ENCODE measurements at regions not wholly inside any gene's neighbourhood (a gene's known extent, or its start where the extent isn't known, plus 50 kb on each side); places are given as distances from the start of the nearest gene placed in this dataset.

- H3K9me3 ChIP-seq (ENCODE audit: insufficient read depth, low read depth, low read length) = no peaks in the 10 kb centered on the region
- H3K36me3 ChIP-seq (ENCODE audit: insufficient read depth, low read length) = no peaks in the 10 kb centered on the region
- DNase-seq (ENCODE audit: low read depth) (no peak), FAIRE-seq (no peak)
- H3K4me2 ChIP-seq (ENCODE audit: low read length) = no peak overlapping the region
- no peaks in the 10 kb centered on the region for H3K27me3 ChIP-seq (ENCODE audit: insufficient read depth, low read length)
- H3K4me1 ChIP-seq (ENCODE audit: insufficient read depth, low read length) = no peaks in the 10 kb centered on the region
- TF ChIP-seq CTCF (IDR thresholded peaks at IDR 0.05; ENCODE audit: insufficient read depth, low read depth, low read length) (no peak), EZH2 (IDR thresholded peaks at IDR 0.05; ENCODE audit: insufficient read depth, low read length) (no peak)
- Mint-ChIP-seq H3K36me3 (ENCODE audit: low read depth, unreplicated experiment) (no peaks in the 10 kb centered on the region), H3K27ac (ENCODE audit: unreplicated experiment) (no peak overlapping the region), H3K4me1 (ENCODE audit: low read depth, unreplicated experiment) (peaks cover 14% of the 10 kb centered on the region), H3K9me3 (ENCODE audit: unreplicated experiment) (peaks cover 2% of the 10 kb centered on the region), H3K4me3 (ENCODE audit: unreplicated experiment) (no peak overlapping the region), H3K27me3 (ENCODE audit: low read depth, unreplicated experiment) (no peaks in the 10 kb centered on the region)
- no peak overlapping the region for H3K27ac ChIP-seq (ENCODE audit: low read depth, low read length)
- no peak overlapping the region for H3K4me3 ChIP-seq (ENCODE audit: insufficient read depth, low read depth, low read length)
- H3K9ac ChIP-seq (ENCODE audit: low read length) = no peak overlapping the region
- no peak overlapping the region for H2AFZ ChIP-seq (ENCODE audit: low read depth, low read length)
- H4K20me1 ChIP-seq (ENCODE audit: insufficient read depth, low read length) = no peaks in the 10 kb centered on the region
- H3K79me2 ChIP-seq (ENCODE audit: insufficient read depth, low read length) = no peaks in the 10 kb centered on the region
These were observed 839.6 kb downstream of the TSN start for GRCh38 chr2:122595065-122595464.

GRCh38 chr2:122596598-122596997 is 841.1 kb downstream of the TSN start:
- Mint-ChIP-seq H3K27ac (ENCODE audit: unreplicated experiment) (no peak overlapping the region), H3K9me3 (ENCODE audit: unreplicated experiment) (peaks cover 2% of the 10 kb centered on the region), H3K4me1 (ENCODE audit: low read depth, unreplicated experiment) (peaks cover 12% of the 10 kb centered on the region), H3K27me3 (ENCODE audit: low read depth, unreplicated experiment) (no peaks in the 10 kb centered on the region), H3K36me3 (ENCODE audit: low read depth, unreplicated experiment) (no peaks in the 10 kb centered on the region), H3K4me3 (ENCODE audit: unreplicated experiment) (no peak overlapping the region)
- TF ChIP-seq EZH2 (IDR thresholded peaks at IDR 0.05; ENCODE audit: insufficient read depth, low read length) = no peak
- no peak for TF ChIP-seq CTCF (IDR thresholded peaks at IDR 0.05; ENCODE audit: insufficient read depth, low read depth, low read length)
- Histone ChIP-seq H3K4me1 (ENCODE audit: insufficient read depth, low read length) (no peaks in the 10 kb centered on the region), H3K27ac (ENCODE audit: low read depth, low read length) (no peak overlapping the region), H3K36me3 (ENCODE audit: insufficient read depth, low read length) (no peaks in the 10 kb centered on the region), H3K9ac (ENCODE audit: low read length) (no peak overlapping the region), H3K4me2 (ENCODE audit: low read length) (no peak overlapping the region), H2AFZ (ENCODE audit: low read depth, low read length) (no peak overlapping the region), H3K9me3 (ENCODE audit: insufficient read depth, low read depth, low read length) (no peaks in the 10 kb centered on the region), H4K20me1 (ENCODE audit: insufficient read depth, low read length) (no peaks in the 10 kb centered on the region), H3K4me3 (ENCODE audit: insufficient read depth, low read depth, low read length) (no peak overlapping the region), H3K79me2 (ENCODE audit: insufficient read depth, low read length) (no peaks in the 10 kb centered on the region), H3K27me3 (ENCODE audit: insufficient read depth, low read length) (no peaks in the 10 kb centered on the region)
- DNase-seq (ENCODE audit: low read depth) = no peak
- FAIRE-seq = no peak

GRCh38 chr2:122598784-122599183 is 843.3 kb downstream of the TSN start:
- Histone ChIP-seq H4K20me1 (ENCODE audit: insufficient read depth, low read length) (no peaks in the 10 kb centered on the region), H3K4me2 (ENCODE audit: low read length) (no peak overlapping the region), H3K9me3 (ENCODE audit: insufficient read depth, low read depth, low read length) (no peaks in the 10 kb centered on the region), H3K9ac (ENCODE audit: low read length) (no peak overlapping the region), H3K4me1 (ENCODE audit: insufficient read depth, low read length) (no peaks in the 10 kb centered on the region), H3K27ac (ENCODE audit: low read depth, low read length) (no peak overlapping the region), H3K36me3 (ENCODE audit: insufficient read depth, low read length) (no peaks in the 10 kb centered on the region), H3K79me2 (ENCODE audit: insufficient read depth, low read length) (no peaks in the 10 kb centered on the region), H3K27me3 (ENCODE audit: insufficient read depth, low read length) (no peaks in the 10 kb centered on the region), H3K4me3 (ENCODE audit: insufficient read depth, low read depth, low read length) (no peak overlapping the region), H2AFZ (ENCODE audit: low read depth, low read length) (no peak overlapping the region)
- no peaks in the 10 kb centered on the region for H3K27me3 Mint-ChIP-seq (ENCODE audit: low read depth, unreplicated experiment)
- FAIRE-seq (no peak), DNase-seq (ENCODE audit: low read depth) (no peak)
- H3K9me3 Mint-ChIP-seq (ENCODE audit: unreplicated experiment) = peaks cover 2% of the 10 kb centered on the region
- H3K4me3 Mint-ChIP-seq (ENCODE audit: unreplicated experiment) = no peak overlapping the region
- H3K4me1 Mint-ChIP-seq (ENCODE audit: low read depth, unreplicated experiment) = peaks cover 12% of the 10 kb centered on the region
- TF ChIP-seq EZH2 (IDR thresholded peaks at IDR 0.05; ENCODE audit: insufficient read depth, low read length) (no peak), CTCF (IDR thresholded peaks at IDR 0.05; ENCODE audit: insufficient read depth, low read depth, low read length) (no peak)
- no peaks in the 10 kb centered on the region for H3K36me3 Mint-ChIP-seq (ENCODE audit: low read depth, unreplicated experiment)
- H3K27ac Mint-ChIP-seq (ENCODE audit: unreplicated experiment) = no peak overlapping the region
